Ecto neural progenitor cell (in vitro differentiated cells): ENCODE measurements at regions not wholly inside any gene's neighbourhood (a gene's known extent, or its start where the extent isn't known, plus 50 kb on each side); places are given as distances from the start of the nearest gene placed in this dataset.

Experiments
- DNase-seq: peaks from one replicate; pipeline ENCODE4 v3.0.0-alpha.2; 2018; ENCODE audit warnings: low spot score

GRCh38 chr5:6920628-6921256, 207.5 kb downstream of the TENT4A start:
- DNase-seq: no peak

GRCh38 chr5:6926491-6927038, 213.3 kb downstream of the TENT4A start:
- no peak for DNase-seq

GRCh38 chr5:6936031-6936430, 222.8 kb downstream of the TENT4A start:
- DNase-seq: no peak

- no peak for DNase-seq
Observed at GRCh38 chr5:6937677-6938076, 224.4 kb downstream of the TENT4A start.

GRCh38 chr5:6941631-6942030, 228.4 kb downstream of the TENT4A start:
- DNase-seq: no peak

GRCh38 chr5:6943197-6944112, 230.2 kb downstream of the TENT4A start:
- DNase-seq: no peak

GRCh38 chr5:6948562-6948961, 235.3 kb downstream of the TENT4A start:
- no peak for DNase-seq

- no peak for DNase-seq
Observed at GRCh38 chr5:6949230-6949629, 236.0 kb downstream of the TENT4A start.

GRCh38 chr5:6950250-6950649, 237.0 kb downstream of the TENT4A start:
- no peak for DNase-seq

GRCh38 chr5:6950860-6951259, 237.6 kb downstream of the TENT4A start:
- DNase-seq: no peak

- DNase-seq: no peak
Observed at GRCh38 chr5:6961123-6961522, 247.9 kb downstream of the TENT4A start.

GRCh38 chr5:6961837-6962635, 248.8 kb downstream of the TENT4A start:
- DNase-seq: no peak

- no peak for DNase-seq
Observed at GRCh38 chr5:6976971-6977370, 263.7 kb downstream of the TENT4A start.

GRCh38 chr5:6979061-6979460, 265.8 kb downstream of the TENT4A start:
- DNase-seq: no peak

- no peak for DNase-seq
Observed at GRCh38 chr5:6989230-6989629, 276.0 kb downstream of the TENT4A start.

- DNase-seq: no peak
Observed at GRCh38 chr5:6994097-6994496, 280.9 kb downstream of the TENT4A start.

- no peak for DNase-seq
Observed at GRCh38 chr5:6995115-6995514, 281.9 kb downstream of the TENT4A start.

- DNase-seq: no peak
Observed at GRCh38 chr5:7000310-7000709, 287.1 kb downstream of the TENT4A start.

- no peak for DNase-seq
Observed at GRCh38 chr5:7010591-7010990, 297.4 kb downstream of the TENT4A start.

- DNase-seq: no peak
Observed at GRCh38 chr5:7012057-7012456, 298.8 kb downstream of the TENT4A start.

- DNase-seq: no peak
Observed at GRCh38 chr5:7014611-7015010, 301.4 kb downstream of the TENT4A start.

GRCh38 chr5:7015586-7016256, 302.5 kb downstream of the TENT4A start:
- DNase-seq: no peak
